HG03064 (cell line): ENCODE measurements at regions not wholly inside any gene's neighbourhood (a gene's known extent, or its start where the extent isn't known, plus 50 kb on each side); places are given as distances from the start of the nearest gene placed in this dataset.

Source experiments
- ATAC-seq: cut with Tn5 transposase; IDR thresholded peaks from one replicate; pipeline ENCODE4 v1.9.1; 2021; ENCODE audit warnings: low read depth; ENCODE audit not compliant: unreplicated experiment

GRCh38 chr2:41912776-41913175 is 135.0 kb upstream of the PKDCC start:
- no peak for ATAC-seq

- no peak for ATAC-seq
Observed at GRCh38 chr2:41913311-41913710, 134.5 kb upstream of the PKDCC start.

- ATAC-seq = no peak
Observed at GRCh38 chr2:41913921-41914609, 133.8 kb upstream of the PKDCC start.

- ATAC-seq = no peak
Observed at GRCh38 chr2:41914936-41915335, 132.9 kb upstream of the PKDCC start.

- no peak for ATAC-seq
Observed at GRCh38 chr2:41916177-41916576, 131.6 kb upstream of the PKDCC start.

- ATAC-seq = no peak
Observed at GRCh38 chr2:41917587-41917986, 130.2 kb upstream of the PKDCC start.

GRCh38 chr2:41919135-41919534 is 128.7 kb upstream of the PKDCC start:
- ATAC-seq = no peak

GRCh38 chr2:41920181-41920580 is 127.6 kb upstream of the PKDCC start:
- no peak for ATAC-seq

GRCh38 chr2:41920812-41921211 is 127.0 kb upstream of the PKDCC start:
- ATAC-seq = no peak

GRCh38 chr2:41922177-41922576 is 125.6 kb upstream of the PKDCC start:
- no peak for ATAC-seq

GRCh38 chr2:41923156-41923786 is 124.5 kb upstream of the PKDCC start:
- no peak for ATAC-seq

- ATAC-seq = no peak
Observed at GRCh38 chr2:41924024-41924423, 123.8 kb upstream of the PKDCC start.

GRCh38 chr2:41924709-41925408 is 123.0 kb upstream of the PKDCC start:
- no peak for ATAC-seq

GRCh38 chr2:41925712-41926111 is 122.1 kb upstream of the PKDCC start:
- ATAC-seq = no peak

GRCh38 chr2:41926614-41927580 is 120.9 kb upstream of the PKDCC start:
- no peak for ATAC-seq

GRCh38 chr2:41927581-41928264 is 120.1 kb upstream of the PKDCC start:
- ATAC-seq = no peak

GRCh38 chr2:41928526-41928925 is 119.3 kb upstream of the PKDCC start:
- no peak for ATAC-seq

GRCh38 chr2:41930807-41931566 is 116.8 kb upstream of the PKDCC start:
- ATAC-seq = no peak

GRCh38 chr2:41932241-41933045 is 115.4 kb upstream of the PKDCC start:
- no peak for ATAC-seq
